GM21825 (cell line): ENCODE measurements at regions not wholly inside any gene's neighbourhood (a gene's known extent, or its start where the extent isn't known, plus 50 kb on each side); places are given as distances from the start of the nearest gene placed in this dataset.
"Not testable (repeated sequence)": the region's sequence is repeated elsewhere in the genome, so short reads cannot be mapped to it uniquely, and the experiment has no call there.

Experiments
- ATAC-seq: cut with Tn5 transposase; IDR thresholded peaks from one replicate; pipeline ENCODE4 v1.9.1; 2021; ENCODE audit warnings: mild to moderate bottlenecking, moderate library complexity; ENCODE audit not compliant: unreplicated experiment

GRCh38 chr5:125227333-125228095, 481.1 kb upstream of the ZNF608 start:
- ATAC-seq = no peak

- ATAC-seq = no peak
Observed at GRCh38 chr5:125228363-125229070, 482.1 kb upstream of the ZNF608 start.

- ATAC-seq = no peak
Observed at GRCh38 chr5:125229556-125229955, 483.1 kb upstream of the ZNF608 start.

GRCh38 chr5:125232779-125233230, 486.4 kb upstream of the ZNF608 start:
- ATAC-seq = no peak

- no peak for ATAC-seq
Observed at GRCh38 chr5:125233944-125234343, 487.5 kb upstream of the ZNF608 start.

GRCh38 chr5:125236007-125236406, 489.6 kb upstream of the ZNF608 start:
- no peak for ATAC-seq

- ATAC-seq = no peak
Observed at GRCh38 chr5:125236981-125237380, 490.5 kb upstream of the ZNF608 start.

GRCh38 chr5:125244531-125244930, 498.1 kb upstream of the ZNF608 start:
- ATAC-seq = no peak

- ATAC-seq = no peak
Observed at GRCh38 chr5:125245216-125245615, 498.8 kb upstream of the ZNF608 start.

- no peak for ATAC-seq
Observed at GRCh38 chr5:125249400-125249799, 503.0 kb upstream of the ZNF608 start.

- ATAC-seq = no peak
Observed at GRCh38 chr5:125251703-125252102, 505.3 kb upstream of the ZNF608 start.

- not testable (repeated sequence) for ATAC-seq
Observed at GRCh38 chr5:125253634-125254033, 507.2 kb upstream of the ZNF608 start.

- no peak for ATAC-seq
Observed at GRCh38 chr5:125254267-125254666, 507.8 kb upstream of the ZNF608 start.

- ATAC-seq = no peak
Observed at GRCh38 chr5:125256296-125256695, 509.9 kb upstream of the ZNF608 start.

GRCh38 chr5:125257057-125257972, 510.9 kb upstream of the ZNF608 start:
- ATAC-seq = no peak

- no peak for ATAC-seq
Observed at GRCh38 chr5:125257997-125258396, 511.6 kb upstream of the ZNF608 start.

GRCh38 chr5:125258615-125259014, 512.2 kb upstream of the ZNF608 start:
- ATAC-seq = no peak

- ATAC-seq = no peak
Observed at GRCh38 chr5:125261505-125262250, 515.2 kb upstream of the ZNF608 start.

GRCh38 chr5:125262782-125263181, 516.3 kb upstream of the ZNF608 start:
- ATAC-seq = no peak

GRCh38 chr5:125263356-125263755, 516.9 kb upstream of the ZNF608 start:
- ATAC-seq = no peak

GRCh38 chr5:125266106-125266505, 519.7 kb upstream of the ZNF608 start:
- ATAC-seq = no peak
